ENCODE measurements at regions not wholly inside any gene's neighbourhood (a gene's known extent, or its start where the extent isn't known, plus 50 kb on each side); places are given as distances from the start of the nearest gene placed in this dataset.

DNA sequence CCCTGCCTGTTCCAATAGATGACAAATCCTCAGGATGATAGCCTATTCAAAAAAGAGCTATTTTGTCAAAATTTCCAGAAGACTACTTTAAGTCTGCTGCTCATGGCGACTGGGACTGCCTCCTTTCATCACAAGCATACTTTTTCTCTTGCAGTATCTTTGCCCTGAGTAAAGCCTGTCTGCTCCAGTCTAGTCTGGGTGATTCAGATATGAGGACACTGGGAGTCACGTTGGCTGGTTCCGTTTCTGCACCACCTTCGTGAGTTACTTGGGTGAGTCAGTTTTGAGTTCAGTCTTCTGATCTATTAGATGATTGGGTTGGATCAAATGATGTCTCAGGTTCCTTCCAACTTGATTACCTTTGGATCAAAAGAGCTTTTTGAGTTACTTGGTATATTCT, 301.3 kb upstream of the STXBP6 start:
- no peaks in the 10 kb centered on the region for H3K9me3 Mint-ChIP-seq
- no peaks in the 10 kb centered on the region for H3K36me3 ChIP-seq (ENCODE audit: control insufficient read depth, insufficient read depth, low read length)
- H3K9me3 ChIP-seq (ENCODE audit: control insufficient read depth, insufficient read depth, low read length), result no peaks in the 10 kb centered on the region
- H3K27ac ChIP-seq (ENCODE audit: low read length), result no peak overlapping the region
- peaks cover 6 to 14% of the 10 kb centered on the region in 2 donors for H3K27me3 Mint-ChIP-seq (ENCODE audit: low read depth in 2 of 2)
- H3K27ac Mint-ChIP-seq, result no peak overlapping the region
- no peak for ATAC-seq
- peaks cover 2% of the 10 kb centered on the region for H3K27me3 ChIP-seq (ENCODE audit: control insufficient read depth, insufficient read depth, low read length)
- no peaks in the 10 kb centered on the region for H3K4me1 ChIP-seq (ENCODE audit: control insufficient read depth, insufficient read depth, low read length)
- DNase-seq, result no peak
- H3K36me3 Mint-ChIP-seq, result no peaks in the 10 kb centered on the region
- intact Hi-C loops (cut with micrococcal nuclease), result no loop called here
- no peak overlapping the region for H3K4me3 Mint-ChIP-seq
- H3K4me1 Mint-ChIP-seq, result no peaks in the 10 kb centered on the region
- 75% methylated on average over 4 of the region's 4 CpGs for WGBS (ENCODE audit: insufficient coverage)
- no peak overlapping the region for H3K4me3 ChIP-seq (ENCODE audit: low read length)
- TF ChIP-seq, protein P1, sequence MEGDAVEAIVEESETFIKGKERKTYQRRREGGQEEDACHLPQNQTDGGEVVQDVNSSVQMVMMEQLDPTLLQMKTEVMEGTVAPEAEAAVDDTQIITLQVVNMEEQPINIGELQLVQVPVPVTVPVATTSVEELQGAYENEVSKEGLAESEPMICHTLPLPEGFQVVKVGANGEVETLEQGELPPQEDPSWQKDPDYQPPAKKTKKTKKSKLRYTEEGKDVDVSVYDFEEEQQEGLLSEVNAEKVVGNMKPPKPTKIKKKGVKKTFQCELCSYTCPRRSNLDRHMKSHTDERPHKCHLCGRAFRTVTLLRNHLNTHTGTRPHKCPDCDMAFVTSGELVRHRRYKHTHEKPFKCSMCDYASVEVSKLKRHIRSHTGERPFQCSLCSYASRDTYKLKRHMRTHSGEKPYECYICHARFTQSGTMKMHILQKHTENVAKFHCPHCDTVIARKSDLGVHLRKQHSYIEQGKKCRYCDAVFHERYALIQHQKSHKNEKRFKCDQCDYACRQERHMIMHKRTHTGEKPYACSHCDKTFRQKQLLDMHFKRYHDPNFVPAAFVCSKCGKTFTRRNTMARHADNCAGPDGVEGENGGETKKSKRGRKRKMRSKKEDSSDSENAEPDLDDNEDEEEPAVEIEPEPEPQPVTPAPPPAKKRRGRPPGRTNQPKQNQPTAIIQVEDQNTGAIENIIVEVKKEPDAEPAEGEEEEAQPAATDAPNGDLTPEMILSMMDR (IDR thresholded peaks at IDR 0.05), result no peak

DNA sequence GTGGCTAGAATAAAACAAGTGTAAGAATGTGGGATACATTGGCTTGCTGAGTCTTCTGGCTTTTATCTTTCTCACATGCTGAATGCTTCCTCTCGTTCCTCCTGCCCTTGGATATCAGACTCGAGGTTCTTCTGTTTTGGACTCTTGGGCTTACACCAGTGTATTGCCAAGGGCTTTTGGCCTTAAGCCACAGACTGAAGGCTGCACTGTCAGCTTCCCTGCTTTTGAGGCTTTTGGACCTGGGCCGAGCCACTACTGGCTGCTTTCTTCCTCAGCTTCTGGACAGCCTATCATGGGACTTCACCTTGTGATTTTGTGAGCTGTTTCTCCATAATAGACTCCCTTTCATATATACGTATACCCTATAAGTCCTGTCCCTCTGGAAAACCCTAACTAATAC, 300.9 kb upstream of the STXBP6 start:
- H3K9me3 Mint-ChIP-seq, result no peaks in the 10 kb centered on the region
- no peak overlapping the region for H3K4me3 Mint-ChIP-seq
- peaks cover 2% of the 10 kb centered on the region for H3K27me3 ChIP-seq (ENCODE audit: control insufficient read depth, insufficient read depth, low read length)
- H3K27ac Mint-ChIP-seq, result no peak overlapping the region
- H3K4me1 ChIP-seq (ENCODE audit: control insufficient read depth, insufficient read depth, low read length), result no peaks in the 10 kb centered on the region
- no peaks in the 10 kb centered on the region for H3K9me3 ChIP-seq (ENCODE audit: control insufficient read depth, insufficient read depth, low read length)
- H3K27ac ChIP-seq (ENCODE audit: low read length), result no peak overlapping the region
- ATAC-seq (no peak), DNase-seq (no peak)
- no peak overlapping the region for H3K4me3 ChIP-seq (ENCODE audit: low read length)
- intact Hi-C loops (cut with micrococcal nuclease), result no loop called here
- H3K27me3 Mint-ChIP-seq (ENCODE audit: low read depth in 2 of 2), result peaks cover 6 to 14% of the 10 kb centered on the region in 2 donors
- H3K36me3 Mint-ChIP-seq, result no peaks in the 10 kb centered on the region
- no peaks in the 10 kb centered on the region for H3K4me1 Mint-ChIP-seq
- no peaks in the 10 kb centered on the region for H3K36me3 ChIP-seq (ENCODE audit: control insufficient read depth, insufficient read depth, low read length)
- 76% methylated on average over 4 of the region's 4 CpGs for WGBS (ENCODE audit: insufficient coverage)
- TF ChIP-seq, protein P1 (IDR thresholded peaks at IDR 0.05), result no peak

DNA sequence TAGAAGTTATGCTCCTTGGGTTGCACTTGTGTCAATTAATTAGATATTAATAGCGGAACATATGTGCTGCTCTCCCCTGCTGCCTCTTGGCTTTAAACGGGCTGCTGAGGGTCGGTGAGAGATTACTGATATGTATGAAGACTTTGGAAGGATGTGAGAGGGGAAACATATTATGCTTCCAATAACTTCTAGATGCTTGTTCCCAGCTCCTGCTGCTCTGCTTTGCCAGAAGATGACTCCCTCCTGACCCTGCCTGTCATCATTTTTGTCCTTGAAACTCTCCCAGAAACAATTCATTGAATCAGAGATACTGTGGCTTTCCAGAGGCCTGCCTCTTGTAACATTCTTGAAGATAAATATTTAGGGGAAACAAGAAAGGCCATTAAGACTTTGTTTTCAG, 300.1 kb upstream of the STXBP6 start:
- Mint-ChIP-seq H3K27ac (no peak overlapping the region), H3K4me3 (no peak overlapping the region), H3K9me3 (peaks cover 1 to 2% of the 10 kb centered on the region in 2 donors), H3K36me3 (no peaks in the 10 kb centered on the region), H3K27me3 (ENCODE audit: low read depth in 2 of 2) (peaks cover 6 to 14% of the 10 kb centered on the region in 2 donors), H3K4me1 (no peaks in the 10 kb centered on the region)
- TF ChIP-seq, protein P1 (IDR thresholded peaks at IDR 0.05), result no peak
- H3K36me3 ChIP-seq (ENCODE audit: control insufficient read depth, insufficient read depth, low read length), result no peaks in the 10 kb centered on the region
- no peak overlapping the region for H3K4me3 ChIP-seq (ENCODE audit: low read length)
- WGBS (ENCODE audit: insufficient coverage), result 85% methylated on average over 3 of the region's 3 CpGs
- intact Hi-C loops (cut with micrococcal nuclease), result no loop called here
- no peak overlapping the region for H3K27ac ChIP-seq (ENCODE audit: low read length)
- ATAC-seq (no peak), DNase-seq (no peak)
- no peaks in the 10 kb centered on the region for H3K4me1 ChIP-seq (ENCODE audit: control insufficient read depth, insufficient read depth, low read length)
- H3K9me3 ChIP-seq (ENCODE audit: control insufficient read depth, insufficient read depth, low read length), result no peaks in the 10 kb centered on the region
- peaks cover 2% of the 10 kb centered on the region for H3K27me3 ChIP-seq (ENCODE audit: control insufficient read depth, insufficient read depth, low read length)

DNA sequence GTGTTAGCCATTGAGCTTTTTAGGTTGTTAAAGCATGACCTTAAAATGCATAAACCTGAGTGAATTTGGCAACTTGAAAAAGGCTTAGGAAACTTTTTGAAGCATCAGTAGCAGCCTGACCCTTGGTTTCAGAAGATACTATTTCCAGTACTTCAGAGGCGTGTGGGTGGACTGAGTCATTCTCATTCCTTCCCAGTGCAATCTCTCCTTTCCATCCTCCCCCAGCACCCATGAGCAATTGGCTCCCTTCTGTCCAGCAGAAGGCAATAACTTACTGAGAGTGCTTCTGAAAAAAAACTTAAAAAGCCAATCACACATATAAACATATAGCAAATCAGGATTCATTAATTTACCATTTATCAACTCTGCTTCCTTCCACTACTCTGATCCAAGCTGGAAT, 299.3 kb upstream of the STXBP6 start:
- no peaks in the 10 kb centered on the region for H3K36me3 Mint-ChIP-seq
- H3K27ac ChIP-seq (ENCODE audit: low read length), result no peak overlapping the region
- DNase-seq (no peak), ATAC-seq (no peak)
- no peaks in the 10 kb centered on the region for H3K9me3 ChIP-seq (ENCODE audit: control insufficient read depth, insufficient read depth, low read length)
- 100% methylated on average over 1 of the region's 1 CpG for WGBS (ENCODE audit: insufficient coverage)
- no peaks in the 10 kb centered on the region for H3K4me1 ChIP-seq (ENCODE audit: control insufficient read depth, insufficient read depth, low read length)
- H3K27me3 Mint-ChIP-seq (ENCODE audit: low read depth in 2 of 2), result peaks cover 6 to 14% of the 10 kb centered on the region in 2 donors
- peaks cover 3 to 5% of the 10 kb centered on the region in 2 donors for H3K9me3 Mint-ChIP-seq
- TF ChIP-seq, protein P1 (IDR thresholded peaks at IDR 0.05), result no peak
- H3K36me3 ChIP-seq (ENCODE audit: control insufficient read depth, insufficient read depth, low read length), result no peaks in the 10 kb centered on the region
- no peaks in the 10 kb centered on the region for H3K27me3 ChIP-seq (ENCODE audit: control insufficient read depth, insufficient read depth, low read length)
- H3K27ac Mint-ChIP-seq, result no peak overlapping the region
- H3K4me1 Mint-ChIP-seq, result no peaks in the 10 kb centered on the region
- H3K4me3 ChIP-seq (ENCODE audit: low read length), result no peak overlapping the region
- intact Hi-C loops (cut with micrococcal nuclease), result no loop called here
- H3K4me3 Mint-ChIP-seq, result no peak overlapping the region

All from natural killer cell (primary cell).